ENCODE measurements at regions not wholly inside any gene's neighbourhood (a gene's known extent, or its start where the extent isn't known, plus 50 kb on each side); places are given as distances from the start of the nearest gene placed in this dataset.

DNA sequence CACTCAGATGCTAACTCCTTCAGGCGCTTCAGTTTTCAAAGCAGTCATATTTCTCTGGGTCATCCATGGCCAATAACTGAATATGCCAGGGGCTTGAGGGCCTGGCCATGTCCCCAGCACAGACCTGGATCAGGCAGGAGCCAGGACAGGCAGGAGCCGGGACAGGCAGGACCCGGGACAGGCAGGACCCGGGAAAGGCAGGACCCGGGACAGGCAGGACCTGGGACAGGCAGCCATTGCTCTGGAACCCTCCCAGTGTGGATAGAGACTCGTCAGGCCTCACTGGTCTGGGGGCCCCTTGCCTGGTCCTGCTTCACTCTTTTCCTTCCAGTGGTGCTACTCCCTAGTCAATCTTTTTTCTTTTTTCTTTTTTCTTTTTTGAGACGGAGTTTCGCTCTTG lies 117.5 kb upstream of the TEX51 start:
- H3K36me3 Mint-ChIP-seq: no peaks in the 10 kb centered on the region
- ATAC-seq (ENCODE audit: low read depth): no peak
- no peak overlapping the region for H3K27ac Mint-ChIP-seq
- H3K4me3 Mint-ChIP-seq: no peak overlapping the region
- DNase-seq (ENCODE audit: low spot score in 2 of 2): no peak
- peaks cover 18% of the 10 kb centered on the region for H3K27me3 Mint-ChIP-seq
- H3K4me1 Mint-ChIP-seq: peaks cover 4% of the 10 kb centered on the region
- peaks cover 1% of the 10 kb centered on the region for H3K9me3 Mint-ChIP-seq

DNA sequence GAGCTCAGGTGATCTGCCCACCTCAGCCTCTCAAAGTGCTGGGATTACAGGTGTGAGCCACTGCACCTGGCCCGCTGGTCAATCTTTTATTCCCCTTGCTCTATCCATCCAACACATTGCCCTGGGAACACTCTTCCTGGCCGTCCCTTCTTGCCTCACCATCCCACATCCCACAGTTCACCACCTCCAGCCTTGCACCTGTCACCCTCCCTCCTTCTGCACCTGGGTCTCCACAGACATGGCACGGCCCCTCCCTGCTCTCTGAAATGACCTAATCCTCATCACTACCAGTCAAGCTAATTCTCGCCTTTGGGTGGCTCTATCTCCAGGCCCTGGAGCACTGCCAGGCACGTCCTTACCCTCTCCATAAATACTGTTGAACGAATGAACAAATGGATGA lies 116.9 kb upstream of the TEX51 start:
- Mint-ChIP-seq H3K27me3 (peaks cover 18% of the 10 kb centered on the region), H3K4me1 (peaks cover 4% of the 10 kb centered on the region), H3K4me3 (no peak overlapping the region), H3K27ac (no peak overlapping the region), H3K36me3 (no peaks in the 10 kb centered on the region), H3K9me3 (peaks cover 1% of the 10 kb centered on the region)
- no peak for DNase-seq (ENCODE audit: low spot score in 2 of 2)
- no peak for ATAC-seq (ENCODE audit: low read depth)

DNA sequence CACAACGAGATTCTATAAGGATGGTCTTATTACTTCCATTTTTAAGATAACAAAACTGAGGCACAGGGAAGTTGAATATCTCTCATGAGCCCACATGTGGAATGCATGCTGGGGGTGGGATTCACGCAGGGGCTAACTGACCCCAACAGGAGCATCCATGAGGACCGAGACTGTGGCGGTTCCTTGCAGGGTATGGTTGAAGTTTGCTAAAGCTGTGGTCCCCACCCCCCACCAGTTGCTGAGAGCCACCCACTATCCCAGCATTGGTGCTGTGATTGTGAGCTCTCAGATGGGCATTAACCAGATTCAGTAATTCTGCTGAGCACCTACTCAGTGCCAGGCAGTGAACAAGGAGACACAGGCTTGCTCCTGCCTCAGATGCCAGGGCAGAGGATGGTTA lies 116.0 kb upstream of the TEX51 start:
- Mint-ChIP-seq H3K36me3 (no peaks in the 10 kb centered on the region), H3K9me3 (peaks cover 1% of the 10 kb centered on the region), H3K4me1 (no peaks in the 10 kb centered on the region), H3K27ac (no peak overlapping the region), H3K27me3 (peaks cover 15% of the 10 kb centered on the region), H3K4me3 (no peak overlapping the region)
- ATAC-seq (ENCODE audit: low read depth) (no peak), DNase-seq (ENCODE audit: low spot score in 2 of 2) (no peak)

DNA sequence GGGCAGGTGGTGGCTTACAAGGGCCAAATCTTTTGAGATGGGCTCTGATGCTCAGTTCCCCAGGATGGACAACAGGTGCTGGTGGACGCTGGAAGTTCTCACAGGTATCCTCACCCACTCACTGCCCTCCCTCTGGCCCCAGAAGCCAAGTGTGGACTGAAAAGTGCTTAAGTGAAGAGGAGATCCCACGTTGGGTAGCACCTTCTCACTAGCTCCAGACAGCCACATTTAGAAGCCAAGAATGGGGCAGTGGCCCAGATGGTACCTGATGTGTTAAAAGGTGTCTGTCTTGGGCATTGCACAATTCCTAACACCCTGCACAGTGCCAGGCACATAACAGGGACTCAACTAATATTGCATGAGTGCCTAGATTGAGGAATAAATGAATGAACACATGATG lies 115.3 kb upstream of the TEX51 start:
- peaks cover 13% of the 10 kb centered on the region for H3K27me3 Mint-ChIP-seq
- no peak overlapping the region for H3K27ac Mint-ChIP-seq
- peaks cover 1% of the 10 kb centered on the region for H3K9me3 Mint-ChIP-seq
- H3K4me1 Mint-ChIP-seq: no peaks in the 10 kb centered on the region
- no peak overlapping the region for H3K4me3 Mint-ChIP-seq
- no peak for DNase-seq (ENCODE audit: low spot score in 2 of 2)
- H3K36me3 Mint-ChIP-seq: no peaks in the 10 kb centered on the region
- ATAC-seq (ENCODE audit: low read depth): no peak

GRCh38 chr2:126784045-126784444 lies 114.6 kb upstream of the TEX51 start:
- DNase-seq (ENCODE audit: low spot score in 2 of 2) (no peak), ATAC-seq (ENCODE audit: low read depth) (no peak)
- no peak overlapping the region for H3K4me3 Mint-ChIP-seq
- H3K27me3 Mint-ChIP-seq: peaks cover 11% of the 10 kb centered on the region
- no peaks in the 10 kb centered on the region for H3K36me3 Mint-ChIP-seq
- no peak overlapping the region for H3K27ac Mint-ChIP-seq
- H3K4me1 Mint-ChIP-seq: no peaks in the 10 kb centered on the region
- H3K9me3 Mint-ChIP-seq: peaks cover 1% of the 10 kb centered on the region

DNA sequence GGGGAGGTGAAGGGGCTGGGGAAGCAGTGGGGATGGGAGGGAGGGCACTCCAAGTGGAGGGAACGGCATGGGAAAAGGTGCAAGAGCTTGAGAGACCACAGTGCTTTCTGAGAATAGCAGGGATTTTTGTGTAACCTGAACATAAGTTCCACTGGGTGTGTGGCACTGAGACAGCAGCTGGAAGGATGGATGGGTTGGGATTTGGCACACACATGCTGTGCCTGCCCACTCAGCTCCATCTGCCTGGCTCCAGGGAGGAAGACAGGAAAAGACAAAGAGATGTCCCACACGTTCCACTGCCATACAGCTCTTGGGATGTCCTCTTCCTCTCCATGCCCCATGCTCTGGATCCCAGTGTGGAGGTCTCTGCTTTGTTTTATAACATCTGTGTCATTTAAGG lies 114.1 kb upstream of the TEX51 start:
- H3K27ac Mint-ChIP-seq: no peak overlapping the region
- H3K4me1 Mint-ChIP-seq: no peaks in the 10 kb centered on the region
- DNase-seq (ENCODE audit: low spot score in 2 of 2): no peak
- peaks cover 11% of the 10 kb centered on the region for H3K27me3 Mint-ChIP-seq
- H3K36me3 Mint-ChIP-seq: no peaks in the 10 kb centered on the region
- no peak for ATAC-seq (ENCODE audit: low read depth)
- no peak overlapping the region for H3K4me3 Mint-ChIP-seq
- peaks cover 1% of the 10 kb centered on the region for H3K9me3 Mint-ChIP-seq

- Mint-ChIP-seq H3K4me3 (no peak overlapping the region), H3K9me3 (peaks cover 1% of the 10 kb centered on the region), H3K4me1 (no peaks in the 10 kb centered on the region), H3K27ac (no peak overlapping the region), H3K27me3 (peaks cover 10% of the 10 kb centered on the region), H3K36me3 (no peaks in the 10 kb centered on the region)
- DNase-seq (ENCODE audit: low spot score in 2 of 2): no peak
- no peak for ATAC-seq (ENCODE audit: low read depth)
These were observed 113.5 kb upstream of the TEX51 start for GRCh38 chr2:126785236-126785635.

DNA sequence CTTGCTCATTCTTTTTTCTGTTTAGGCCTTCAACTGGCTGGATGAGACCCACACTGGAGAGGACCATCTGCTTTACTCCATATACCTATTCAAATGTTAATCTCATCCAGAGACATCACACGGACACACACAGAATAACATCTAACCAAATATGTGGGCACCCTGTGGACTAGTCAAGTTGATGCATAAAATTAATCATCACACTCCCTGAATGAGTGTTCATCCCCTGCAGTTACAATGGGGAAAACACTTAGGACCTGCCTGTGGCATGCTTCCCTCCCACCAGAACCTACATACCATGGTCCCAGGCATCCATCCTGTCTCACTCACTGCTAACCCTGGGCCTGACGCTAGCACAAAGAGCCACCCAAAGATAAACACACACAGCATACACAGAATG lies 112.8 kb upstream of the TEX51 start:
- ATAC-seq (ENCODE audit: low read depth) (no peak), DNase-seq (ENCODE audit: low spot score in 2 of 2) (no peak)
- Mint-ChIP-seq H3K4me1 (no peaks in the 10 kb centered on the region), H3K4me3 (no peak overlapping the region), H3K27ac (no peak overlapping the region), H3K27me3 (peaks cover 6% of the 10 kb centered on the region), H3K36me3 (no peaks in the 10 kb centered on the region), H3K9me3 (peaks cover 1% of the 10 kb centered on the region)

- no peaks in the 10 kb centered on the region for H3K36me3 Mint-ChIP-seq
These were observed 111.9 kb upstream of the TEX51 start for GRCh38 chr2:126786765-126787164.

DNA sequence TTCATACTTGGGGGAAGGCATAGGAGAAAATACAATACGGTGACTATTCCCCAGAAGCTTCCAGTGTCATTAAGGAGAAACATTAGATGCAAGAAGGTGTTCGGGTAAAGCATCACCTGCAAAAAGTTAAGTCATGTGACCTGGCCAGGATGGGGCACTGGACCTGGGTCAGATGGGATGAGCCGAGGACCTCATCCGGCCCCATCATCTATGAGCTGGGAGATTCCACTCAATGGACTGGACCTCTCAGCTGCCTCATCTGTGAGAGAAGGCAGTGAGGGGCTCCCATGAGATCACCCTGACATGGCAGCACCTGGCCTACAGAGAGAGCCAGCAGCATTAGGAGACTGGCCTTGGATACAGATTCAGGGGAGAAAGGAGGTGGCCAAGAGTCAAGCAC lies 111.4 kb upstream of the TEX51 start:
- H3K4me3 Mint-ChIP-seq: no peak overlapping the region
- H3K27me3 Mint-ChIP-seq: peaks cover 2% of the 10 kb centered on the region
- H3K36me3 Mint-ChIP-seq: no peaks in the 10 kb centered on the region
- peaks cover 1% of the 10 kb centered on the region for H3K9me3 Mint-ChIP-seq
- H3K4me1 Mint-ChIP-seq: no peaks in the 10 kb centered on the region
- H3K27ac Mint-ChIP-seq: no peak overlapping the region
- DNase-seq (ENCODE audit: low spot score in 2 of 2): no peak
- ATAC-seq (ENCODE audit: low read depth): no peak

More at GRCh38 chr2:126786765-126787164, 111.9 kb upstream of the TEX51 start:
- Mint-ChIP-seq H3K4me1 (no peaks in the 10 kb centered on the region), H3K27ac (no peak overlapping the region), H3K9me3 (peaks cover 1% of the 10 kb centered on the region), H3K4me3 (no peak overlapping the region), H3K27me3 (peaks cover 5% of the 10 kb centered on the region)
- no peak for ATAC-seq (ENCODE audit: low read depth)
- DNase-seq (ENCODE audit: low spot score in 2 of 2): no peak

DNA sequence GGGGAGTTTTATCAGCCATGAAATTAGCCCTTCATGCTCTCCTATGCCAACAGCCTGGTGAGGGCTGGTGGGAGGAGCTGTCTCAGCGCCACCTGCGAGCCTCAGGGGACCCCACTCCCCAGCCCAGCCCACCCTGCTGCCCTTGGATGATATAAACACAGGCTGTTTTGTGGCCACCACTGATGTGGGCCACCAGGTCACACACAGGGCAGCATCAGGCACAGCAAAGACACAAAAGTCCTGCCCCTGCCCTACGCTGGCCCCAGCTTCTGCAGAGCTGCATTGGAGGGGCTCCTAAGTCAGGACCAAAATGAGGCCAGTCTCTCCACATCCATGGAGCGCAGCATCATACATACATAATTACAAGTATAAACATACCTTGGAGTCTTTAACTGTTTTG lies 110.6 kb upstream of the TEX51 start:
- H3K4me3 Mint-ChIP-seq: no peak overlapping the region

DNA sequence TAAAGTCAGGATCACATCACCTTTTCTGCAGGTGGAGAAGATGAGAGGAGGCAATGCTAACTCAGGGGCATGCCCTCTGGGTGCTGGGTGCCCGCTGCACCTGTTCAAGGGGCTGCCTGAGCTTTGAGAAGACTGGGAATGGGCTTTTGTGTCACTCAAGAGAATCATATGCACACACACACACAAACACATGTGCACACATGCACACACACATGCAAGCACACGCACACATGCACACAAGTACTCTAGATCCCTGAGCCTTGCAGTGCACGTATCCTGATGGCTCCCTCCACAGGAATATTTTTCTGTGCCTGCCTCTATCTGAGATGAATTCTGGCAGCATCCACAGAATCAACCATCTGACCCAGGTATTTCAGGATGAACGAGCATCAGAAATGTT lies 110.0 kb upstream of the TEX51 start:
- ATAC-seq (ENCODE audit: low read depth) (no peak), DNase-seq (ENCODE audit: low spot score in 2 of 2) (no peak)
- H3K4me3 Mint-ChIP-seq: no peak overlapping the region
- peaks cover 1% of the 10 kb centered on the region for H3K9me3 Mint-ChIP-seq
- no peaks in the 10 kb centered on the region for H3K36me3 Mint-ChIP-seq
- H3K4me1 Mint-ChIP-seq: no peaks in the 10 kb centered on the region
- no peak overlapping the region for H3K27ac Mint-ChIP-seq
- H3K27me3 Mint-ChIP-seq: peaks cover 9% of the 10 kb centered on the region

More for the DNA sequence above, 110.6 kb upstream of the TEX51 start:
- DNase-seq (ENCODE audit: low spot score in 2 of 2) (no peak), ATAC-seq (ENCODE audit: low read depth) (no peak)
- Mint-ChIP-seq H3K27ac (no peak overlapping the region), H3K9me3 (peaks cover 1% of the 10 kb centered on the region), H3K36me3 (no peaks in the 10 kb centered on the region), H3K4me1 (no peaks in the 10 kb centered on the region), H3K27me3 (peaks cover 5% of the 10 kb centered on the region)

DNA sequence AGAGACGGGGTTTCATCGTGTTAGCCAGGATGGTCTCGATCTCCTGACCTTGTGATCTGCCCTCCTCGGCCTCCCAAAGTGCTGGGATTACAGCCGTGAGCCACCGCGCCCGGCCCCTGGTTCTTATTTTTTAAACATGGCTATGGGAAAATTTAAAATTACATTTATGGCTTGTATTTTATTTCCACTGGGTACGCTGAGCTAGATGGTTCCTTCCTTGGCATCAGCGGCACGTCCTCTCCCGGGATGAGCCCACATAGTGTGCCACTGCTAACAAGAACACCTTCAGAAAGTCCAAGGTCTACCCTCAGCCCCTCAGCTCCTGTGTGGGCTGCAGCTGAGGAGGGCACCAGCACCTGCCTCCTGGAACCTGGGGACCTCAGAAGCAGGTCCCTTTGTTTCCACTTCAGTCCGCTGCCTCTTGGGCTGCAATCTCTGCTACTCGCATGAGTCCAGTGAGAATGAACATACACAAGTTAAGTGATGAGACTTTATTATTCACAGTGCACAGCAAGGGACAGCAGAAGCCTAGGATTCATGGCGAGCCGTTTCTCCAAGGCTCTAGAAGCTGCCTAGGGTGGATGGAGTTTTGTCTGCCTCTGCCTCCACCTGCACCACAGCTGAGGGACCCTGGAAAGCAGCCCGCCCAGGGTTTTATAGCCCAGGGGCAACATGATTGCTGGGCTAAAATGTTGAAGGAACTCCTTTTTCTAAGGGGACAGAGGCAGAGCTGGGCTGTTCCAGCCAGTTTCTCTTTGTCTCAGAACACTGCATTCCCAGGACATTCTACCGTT lies 107.5 kb upstream of the TEX51 start:
- H3K4me3 Mint-ChIP-seq: no peak overlapping the region

GRCh38 chr2:126792186-126792585 lies 106.5 kb upstream of the TEX51 start:
- Mint-ChIP-seq H3K4me3 (no peak overlapping the region), H3K36me3 (no peaks in the 10 kb centered on the region), H3K27me3 (peaks cover 9% of the 10 kb centered on the region), H3K4me1 (no peaks in the 10 kb centered on the region), H3K9me3 (no peaks in the 10 kb centered on the region), H3K27ac (no peak overlapping the region)
- ATAC-seq (ENCODE audit: low read depth): no peak
- DNase-seq (ENCODE audit: low spot score in 2 of 2): no peak

More for the DNA sequence above, 107.5 kb upstream of the TEX51 start:
- H3K27ac Mint-ChIP-seq: no peak overlapping the region
- H3K36me3 Mint-ChIP-seq: no peaks in the 10 kb centered on the region
- ATAC-seq (ENCODE audit: low read depth) (no peak), DNase-seq (ENCODE audit: low spot score in 2 of 2) (no peak)
- no peaks in the 10 kb centered on the region for H3K4me1 Mint-ChIP-seq
- peaks cover 7% of the 10 kb centered on the region for H3K27me3 Mint-ChIP-seq
- no peaks in the 10 kb centered on the region for H3K9me3 Mint-ChIP-seq

DNA sequence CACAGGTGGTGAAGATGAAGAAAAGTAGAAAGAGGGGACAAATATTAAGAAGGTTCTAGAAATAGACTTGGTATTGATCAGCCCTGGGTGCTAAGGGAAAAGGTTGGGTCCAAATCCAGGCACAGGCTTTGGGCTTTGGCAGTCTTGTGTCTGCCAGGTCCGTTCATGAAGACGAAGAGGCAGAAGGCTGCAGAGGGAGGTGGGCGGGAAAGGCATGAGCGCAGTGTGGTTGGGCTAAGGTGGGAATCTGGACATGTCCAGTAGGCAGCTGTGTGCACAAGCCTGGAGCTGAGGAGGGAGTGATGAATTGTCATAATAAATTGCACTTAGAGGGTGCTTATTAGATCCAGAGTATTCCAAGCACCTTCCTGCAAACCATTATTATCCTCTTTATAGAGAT lies 105.7 kb upstream of the TEX51 start:
- H3K27ac Mint-ChIP-seq: no peak overlapping the region
- no peak overlapping the region for H3K4me3 Mint-ChIP-seq
- H3K27me3 Mint-ChIP-seq: peaks cover 9% of the 10 kb centered on the region
- H3K4me1 Mint-ChIP-seq: no peaks in the 10 kb centered on the region
- ATAC-seq (ENCODE audit: low read depth) (no peak), DNase-seq (ENCODE audit: low spot score in 2 of 2) (no peak)
- H3K9me3 Mint-ChIP-seq: no peaks in the 10 kb centered on the region
- H3K36me3 Mint-ChIP-seq: no peaks in the 10 kb centered on the region
